ENCODE measurements at regions not wholly inside any gene's neighbourhood (a gene's known extent, or its start where the extent isn't known, plus 50 kb on each side); places are given as distances from the start of the nearest gene placed in this dataset.

- Histone ChIP-seq H3K4me3 (ENCODE audit: insufficient read depth, low read depth, low read length) (no peak overlapping the region), H3K36me3 (replicated peaks; ENCODE audit: control insufficient read depth, insufficient read depth, low read length) (no peaks in the 10 kb centered on the region), H3K27me3 (ENCODE audit: control insufficient read depth, insufficient read depth, low read length) (no peaks in the 10 kb centered on the region)
- DNase-seq = no peak
These were observed 571.2 kb upstream of the WWC1 start for GRCh38 chr5:167720259-167720658.

DNA sequence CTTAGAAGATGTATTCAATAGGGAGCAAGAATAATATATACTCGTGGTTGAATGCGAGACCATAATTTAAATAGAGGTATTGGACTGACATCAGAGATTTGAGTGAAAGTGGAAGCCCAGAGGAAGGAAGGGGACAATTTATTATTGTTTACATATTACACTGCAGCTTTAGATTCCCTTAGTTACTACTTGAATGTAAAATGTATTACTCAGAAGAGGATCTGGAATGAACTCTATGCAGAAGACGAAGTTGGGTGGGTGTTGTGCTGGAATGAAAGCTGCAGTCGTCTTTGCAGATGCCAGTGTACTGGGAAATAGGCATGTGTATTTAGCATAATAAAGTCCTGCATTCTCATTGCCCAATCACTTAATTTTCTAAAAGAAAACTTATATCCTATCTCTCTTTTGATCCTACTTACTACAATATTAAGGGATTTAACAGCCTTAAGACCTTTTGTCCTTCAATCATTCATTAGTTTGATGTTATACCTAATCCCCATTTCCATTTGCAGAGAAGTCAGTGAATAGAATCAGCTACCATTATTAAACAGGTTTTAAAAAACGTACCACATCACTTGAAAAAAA is 570.7 kb upstream of the WWC1 start:
- Histone ChIP-seq H3K4me3 (ENCODE audit: insufficient read depth, low read depth, low read length) (no peak overlapping the region), H3K36me3 (replicated peaks; ENCODE audit: control insufficient read depth, insufficient read depth, low read length) (no peaks in the 10 kb centered on the region), H3K27me3 (ENCODE audit: control insufficient read depth, insufficient read depth, low read length) (no peaks in the 10 kb centered on the region)
- DNase-seq = no peak

DNA sequence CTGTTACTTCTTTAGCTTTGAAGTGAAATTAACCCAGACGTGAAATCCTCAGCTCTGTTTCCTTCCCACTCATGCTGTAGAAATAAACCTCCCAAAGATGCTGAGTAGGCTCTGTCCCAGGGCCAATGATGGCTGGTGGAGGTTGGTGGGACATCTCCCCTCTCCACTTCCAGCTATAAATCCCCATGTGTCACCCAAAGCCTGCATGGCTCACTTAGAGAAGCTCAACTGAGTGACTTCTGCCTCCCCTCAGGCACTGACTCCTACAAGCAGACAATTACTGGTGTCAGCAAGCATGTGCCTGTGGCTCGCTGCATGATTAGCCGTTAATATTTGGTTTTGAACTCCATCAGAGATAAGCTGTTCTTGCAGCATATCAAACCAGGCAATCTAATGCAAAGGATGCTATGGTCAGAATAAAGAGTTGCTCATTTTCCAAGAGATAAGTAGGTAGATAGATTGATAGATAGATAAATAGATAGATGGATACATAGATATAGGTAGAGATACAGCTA is 569.5 kb upstream of the WWC1 start:
- Histone ChIP-seq H3K27me3 (ENCODE audit: control insufficient read depth, insufficient read depth, low read length) (no peaks in the 10 kb centered on the region), H3K4me3 (ENCODE audit: insufficient read depth, low read depth, low read length) (no peak overlapping the region), H3K36me3 (replicated peaks; ENCODE audit: control insufficient read depth, insufficient read depth, low read length) (no peaks in the 10 kb centered on the region)
- DNase-seq = no peak

GRCh38 chr5:167723254-167723871 is 568.1 kb upstream of the WWC1 start:
- Histone ChIP-seq H3K27me3 (ENCODE audit: control insufficient read depth, insufficient read depth, low read length) (no peaks in the 10 kb centered on the region), H3K36me3 (replicated peaks; ENCODE audit: control insufficient read depth, insufficient read depth, low read length) (no peaks in the 10 kb centered on the region), H3K4me3 (ENCODE audit: insufficient read depth, low read depth, low read length) (no peak overlapping the region)
- peak; percentile 74 for DNase-seq

- Histone ChIP-seq H3K36me3 (replicated peaks; ENCODE audit: control insufficient read depth, insufficient read depth, low read length) (no peaks in the 10 kb centered on the region), H3K4me3 (ENCODE audit: insufficient read depth, low read depth, low read length) (no peak overlapping the region), H3K27me3 (ENCODE audit: control insufficient read depth, insufficient read depth, low read length) (no peaks in the 10 kb centered on the region)
- no peak for DNase-seq
These were observed 566.2 kb upstream of the WWC1 start for GRCh38 chr5:167725264-167725663.

- DNase-seq = no peak
These were observed 565.7 kb upstream of the WWC1 start for GRCh38 chr5:167725741-167726140.

DNA sequence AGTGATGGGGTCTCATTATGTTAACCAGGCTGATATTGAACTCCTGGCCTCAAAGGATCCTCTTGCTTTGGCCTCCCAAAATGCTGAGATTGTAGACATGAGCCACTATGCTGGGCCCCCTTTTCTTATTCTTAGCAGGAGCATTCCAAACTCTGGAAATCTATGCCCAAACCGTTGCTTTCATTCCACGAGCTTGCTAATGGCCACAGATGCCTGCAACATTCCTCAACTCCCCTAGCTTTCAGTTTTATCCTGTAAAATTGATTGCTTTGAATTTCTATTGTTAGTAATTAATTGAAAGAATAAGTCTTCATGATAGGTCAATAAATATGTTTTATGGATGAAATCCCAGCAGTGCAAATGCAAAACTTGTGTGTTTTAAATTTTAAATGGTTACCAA is 564.8 kb upstream of the WWC1 start:
- no peaks in the 10 kb centered on the region for H3K36me3 ChIP-seq (replicated peaks; ENCODE audit: control insufficient read depth, insufficient read depth, low read length)

More at GRCh38 chr5:167725741-167726140, 565.7 kb upstream of the WWC1 start:
- no peaks in the 10 kb centered on the region for H3K36me3 ChIP-seq (replicated peaks; ENCODE audit: control insufficient read depth, insufficient read depth, low read length)
- H3K27me3 ChIP-seq (ENCODE audit: control insufficient read depth, insufficient read depth, low read length) = no peaks in the 10 kb centered on the region
- no peak overlapping the region for H3K4me3 ChIP-seq (ENCODE audit: insufficient read depth, low read depth, low read length)

GRCh38 chr5:167730121-167730520 is 561.3 kb upstream of the WWC1 start:
- no peaks in the 10 kb centered on the region for H3K36me3 ChIP-seq (replicated peaks; ENCODE audit: control insufficient read depth, insufficient read depth, low read length)
- no peak overlapping the region for H3K4me3 ChIP-seq (ENCODE audit: insufficient read depth, low read depth, low read length)

More for the DNA sequence above, 564.8 kb upstream of the WWC1 start:
- DNase-seq = peak; percentile 16
- no peak overlapping the region for H3K4me3 ChIP-seq (ENCODE audit: insufficient read depth, low read depth, low read length)
- H3K27me3 ChIP-seq (ENCODE audit: control insufficient read depth, insufficient read depth, low read length) = no peaks in the 10 kb centered on the region

DNA sequence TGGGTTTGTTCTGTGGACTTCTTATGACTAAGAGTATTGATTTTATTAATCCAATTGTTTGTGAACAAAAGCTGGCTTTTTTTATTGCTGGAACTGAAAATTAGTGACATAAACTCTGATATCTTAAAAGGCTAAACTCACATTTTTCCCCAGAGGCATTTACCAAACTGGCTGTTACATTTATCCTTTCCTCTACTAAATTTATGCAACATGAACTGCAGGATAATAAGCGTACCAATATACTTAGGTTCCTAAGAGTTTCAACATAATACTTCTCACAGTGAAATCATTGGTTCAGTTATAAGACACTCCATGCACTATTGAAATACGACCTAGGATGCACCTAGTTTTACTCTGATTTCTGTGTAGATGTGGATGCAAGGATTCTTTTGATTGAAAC is 560.8 kb upstream of the WWC1 start:
- no peaks in the 10 kb centered on the region for H3K36me3 ChIP-seq (replicated peaks; ENCODE audit: control insufficient read depth, insufficient read depth, low read length)
- no peaks in the 10 kb centered on the region for H3K27me3 ChIP-seq (ENCODE audit: control insufficient read depth, insufficient read depth, low read length)
- H3K4me3 ChIP-seq (ENCODE audit: insufficient read depth, low read depth, low read length) = no peak overlapping the region
- no peak for DNase-seq

More at GRCh38 chr5:167730121-167730520, 561.3 kb upstream of the WWC1 start:
- DNase-seq = no peak
- no peaks in the 10 kb centered on the region for H3K27me3 ChIP-seq (ENCODE audit: control insufficient read depth, insufficient read depth, low read length)

GRCh38 chr5:167731951-167732350 is 559.5 kb upstream of the WWC1 start:
- Histone ChIP-seq H3K36me3 (replicated peaks; ENCODE audit: control insufficient read depth, insufficient read depth, low read length) (no peaks in the 10 kb centered on the region), H3K27me3 (ENCODE audit: control insufficient read depth, insufficient read depth, low read length) (no peaks in the 10 kb centered on the region), H3K4me3 (ENCODE audit: insufficient read depth, low read depth, low read length) (no peak overlapping the region)
- no peak for DNase-seq

DNA sequence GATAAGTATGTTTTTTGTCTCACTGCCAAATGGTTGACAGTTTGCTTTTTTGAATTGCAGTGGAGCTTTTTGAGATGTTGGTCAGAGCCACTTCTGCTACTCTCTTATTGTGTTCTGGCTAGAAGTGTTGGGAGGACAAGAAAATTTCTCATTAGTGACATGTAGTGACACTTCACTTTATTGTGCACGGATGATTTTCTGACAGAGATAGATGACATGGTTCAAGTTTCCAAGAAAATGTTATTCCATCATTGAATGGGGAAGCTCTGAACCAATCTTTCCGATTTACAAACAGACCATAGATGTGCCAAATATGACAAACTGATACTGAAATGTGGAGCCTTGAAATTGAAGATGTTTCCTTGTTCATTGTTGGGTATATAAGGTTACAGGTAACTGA is 558.9 kb upstream of the WWC1 start:
- no peak for DNase-seq
- Histone ChIP-seq H3K27me3 (ENCODE audit: control insufficient read depth, insufficient read depth, low read length) (no peaks in the 10 kb centered on the region), H3K4me3 (ENCODE audit: insufficient read depth, low read depth, low read length) (no peak overlapping the region), H3K36me3 (replicated peaks; ENCODE audit: control insufficient read depth, insufficient read depth, low read length) (no peaks in the 10 kb centered on the region)

DNA sequence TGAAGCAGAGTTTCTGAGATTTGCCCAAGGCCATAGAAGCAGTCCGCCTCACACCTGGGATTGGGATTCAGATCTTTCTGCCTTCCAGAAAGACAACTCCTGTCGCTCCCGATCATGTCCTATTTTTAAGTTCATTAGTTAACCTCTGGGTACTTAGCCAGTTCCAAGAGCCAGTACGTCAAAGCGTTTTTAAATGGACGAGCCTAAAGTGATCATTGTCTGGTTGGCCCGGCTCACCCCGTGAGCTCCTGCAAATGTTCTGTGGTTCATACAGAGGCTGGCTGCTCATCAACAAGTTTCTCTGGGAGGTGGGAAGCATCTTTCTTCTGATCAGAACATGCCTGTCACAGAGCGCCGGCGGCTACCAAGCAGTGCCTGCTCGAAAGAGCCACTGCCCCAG is 554.5 kb upstream of the WWC1 start:
- H3K36me3 ChIP-seq (replicated peaks; ENCODE audit: control insufficient read depth, insufficient read depth, low read length) = no peaks in the 10 kb centered on the region
- no peaks in the 10 kb centered on the region for H3K27me3 ChIP-seq (ENCODE audit: control insufficient read depth, insufficient read depth, low read length)
- DNase-seq = no peak
- H3K4me3 ChIP-seq (ENCODE audit: insufficient read depth, low read depth, low read length) = no peak overlapping the region

DNA sequence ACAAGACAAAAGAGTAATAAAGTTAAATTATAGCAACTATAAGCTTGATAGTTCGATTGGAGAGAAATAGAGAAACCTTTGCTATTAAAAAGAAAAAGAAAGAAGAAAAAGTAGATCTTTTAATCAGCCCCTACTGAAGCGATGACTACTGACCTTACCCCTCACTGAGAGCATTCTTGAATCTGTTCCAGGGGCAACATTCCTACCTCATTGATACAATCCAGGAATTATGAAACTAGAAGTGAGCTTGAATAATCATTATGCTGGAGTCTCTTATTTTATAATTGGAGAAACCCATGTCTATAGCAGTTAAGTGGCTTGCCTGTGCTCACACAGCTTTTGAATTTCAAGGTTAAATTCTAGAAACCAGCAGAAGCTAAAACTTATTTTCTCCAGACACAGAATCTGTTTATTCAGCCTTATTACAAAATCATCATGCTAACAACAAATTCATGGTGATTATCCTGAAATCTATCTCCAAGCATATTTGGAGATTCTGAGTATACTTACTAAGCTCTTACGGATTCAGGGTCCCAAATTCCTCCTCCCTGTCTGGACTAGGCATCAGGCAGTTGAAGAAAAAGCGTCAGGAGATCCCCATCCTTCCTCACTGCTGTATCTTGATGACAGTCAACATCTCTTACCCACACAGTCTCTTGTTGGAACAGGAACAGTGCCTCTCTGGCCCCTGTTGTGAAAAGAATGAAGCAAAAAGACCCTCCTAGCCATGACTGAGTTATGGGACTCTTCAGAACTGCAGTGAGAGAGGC is 547.6 kb upstream of the WWC1 start:
- Histone ChIP-seq H3K27me3 (ENCODE audit: control insufficient read depth, insufficient read depth, low read length) (no peaks in the 10 kb centered on the region), H3K4me3 (ENCODE audit: insufficient read depth, low read depth, low read length) (no peak overlapping the region), H3K36me3 (replicated peaks; ENCODE audit: control insufficient read depth, insufficient read depth, low read length) (no peaks in the 10 kb centered on the region)
- no peak for DNase-seq

- DNase-seq = no peak
- H3K36me3 ChIP-seq (replicated peaks; ENCODE audit: control insufficient read depth, insufficient read depth, low read length) = no peaks in the 10 kb centered on the region
- no peak overlapping the region for H3K4me3 ChIP-seq (ENCODE audit: insufficient read depth, low read depth, low read length)
- H3K27me3 ChIP-seq (ENCODE audit: control insufficient read depth, insufficient read depth, low read length) = no peaks in the 10 kb centered on the region
These were observed 545.6 kb upstream of the WWC1 start for GRCh38 chr5:167745868-167746267.

GRCh38 chr5:167750586-167750985 is 540.9 kb upstream of the WWC1 start:
- DNase-seq = no peak
- Histone ChIP-seq H3K27me3 (ENCODE audit: control insufficient read depth, insufficient read depth, low read length) (no peaks in the 10 kb centered on the region), H3K4me3 (ENCODE audit: insufficient read depth, low read depth, low read length) (no peak overlapping the region), H3K36me3 (replicated peaks; ENCODE audit: control insufficient read depth, insufficient read depth, low read length) (no peaks in the 10 kb centered on the region)
